HepG2 (cell line): ENCODE measurements at regions not wholly inside any gene's neighbourhood (a gene's known extent, or its start where the extent isn't known, plus 50 kb on each side); places are given as distances from the start of the nearest gene placed in this dataset.

ENCODE experiments used
- ATAC-seq: fragments of 200-7000 bp; cut with Tn5 transposase; 3 replicates; pipeline ENCODE4 v1.9.1; 2020; ENCODE audit warnings: mild to moderate bottlenecking, moderate library complexity
- BruUV-seq: library from RNA; stranded (reverse); fragments of 400-500 nt; replicated peaks from 2 replicates; lab custom pipeline; 2021; lab: Mats Ljungman, UMichigan
- CTCF ChIA-PET: fragments of 300-600 bp; formaldehyde crosslinking; extraction: SDS; loops from one replicate; lab custom pipeline; 2021; ENCODE audit warnings: low total read pairs, inconsistent platforms, low intra/inter-chr PET ratio; lab: Yijun Ruan, JAX
- POLR2A ChIA-PET: fragments of 350-600 bp; sonication (Branson Sonifier 250); formaldehyde crosslinking; loops from one replicate; lab custom pipeline; 2020; ENCODE audit warnings: antibody characterized with exemption, inconsistent platforms; lab: Yijun Ruan, JAX
- DNase-seq: peaks from one replicate; pipeline ENCODE4 v3.0.0-alpha.2; 2015; ENCODE audit warnings: low spot score
- FAIRE-seq: peaks from 3 replicates; lab custom pipeline; 2011; peaks lifted over from hg19 to GRCh38; lab: Jason Lieb, UNC
- H2AFZ ChIP-seq: one replicate; pipeline ENCODE4 v1.6.1; 2011; ENCODE audit warnings: low read length, inconsistent platforms
- H3K27ac ChIP-seq: fragments of 300-600 bp; 3 replicates; pipeline ENCODE4 v1.8.0; 2011; ENCODE audit warnings: mixed run types, mild to moderate bottlenecking, mixed read lengths, low read length, inconsistent platforms; ENCODE audit not compliant: insufficient read depth; ENCODE audit errors: extremely low read length
- H3K27me3 ChIP-seq, 2 experiments: fragments of 200-600 bp in 1 of 2; 2 replicates in 1 of 2; 3 replicates in 1 of 2; pipeline versions ENCODE4 v1.6.0 to v1.8.0; 2011; ENCODE audit warnings: low read length in 2 of 2, mild to moderate bottlenecking in 2 of 2, moderate library complexity in 2 of 2, inconsistent platforms in 1 of 2; ENCODE audit not compliant: insufficient read depth in 2 of 2, control insufficient read depth in 1 of 2
- H3K36me3 ChIP-seq, 2 experiments: fragments of 200-600 bp in 1 of 2; replicated peaks in 1 of 2; 2 replicates in 1 of 2; 3 replicates in 1 of 2; pipeline versions ENCODE4 v1.5.1 to v1.8.0; 2011; ENCODE audit warnings: low read length in 2 of 2, inconsistent platforms in 1 of 2; ENCODE audit not compliant: insufficient read depth in 2 of 2, control insufficient read depth in 1 of 2
- H3K4me1 ChIP-seq: 2 replicates; pipeline ENCODE4 v1.5.1; 2012; ENCODE audit warnings: low read length, inconsistent platforms; ENCODE audit not compliant: insufficient read depth
- H3K4me2 ChIP-seq: 2 replicates; pipeline ENCODE4 v1.6.0; 2011; ENCODE audit warnings: low read depth, low read length, inconsistent platforms
- H3K4me3 ChIP-seq, 3 experiments: fragments of 200-600 bp in 1 of 3; sonication (generic), shearing (Covaris generic) in 1 of 3; replicated peaks in 1 of 3; 2 replicates each; pipeline ENCODE4 v1.5.1; 2011 to 2016; ENCODE audit warnings: low read length in 3 of 3, inconsistent platforms in 2 of 3, low read depth in 2 of 3, mild to moderate bottlenecking in 2 of 3, control low read depth in 1 of 3, mixed read lengths in 1 of 3; ENCODE audit not compliant: insufficient read depth in 1 of 3
- H3K79me2 ChIP-seq: one replicate; pipeline ENCODE4 v1.6.1; 2011; ENCODE audit warnings: low read length, inconsistent platforms; ENCODE audit not compliant: insufficient read depth
- H3K9ac ChIP-seq: 2 replicates; pipeline ENCODE4 v1.6.0; 2011; ENCODE audit warnings: mild to moderate bottlenecking, low read depth, low read length, inconsistent platforms; ENCODE audit not compliant: insufficient read depth
- H3K9me3 ChIP-seq: 2 replicates; pipeline ENCODE4 v1.5.1; 2012; ENCODE audit warnings: mild to moderate bottlenecking, low read length
- H4K20me1 ChIP-seq: 2 replicates; pipeline ENCODE4 v1.6.0; 2011; ENCODE audit warnings: inconsistent platforms, mild to moderate bottlenecking, low read length, moderate library complexity; ENCODE audit not compliant: insufficient read depth
- CREB1 ChIP-seq, 2 experiments: fragments of 450-650 bp in 1 of 2; IDR thresholded peaks; 2 replicates each; pipeline ENCODE4 v1.6.1; 2016 to 2017; ENCODE audit warnings: control low read depth in 1 of 2, mild to moderate bottlenecking in 1 of 2, missing compliant biosample characterization in 1 of 2, missing genetic modification characterization in 1 of 2
- KMT2A ChIP-seq: sonication (generic); formaldehyde crosslinking; IDR thresholded peaks from 2 replicates; pipeline ENCODE4 v1.4.0; 2020; ENCODE audit warnings: missing genetic modification reagents
- NAIF1 ChIP-seq: sonication (generic); formaldehyde crosslinking; IDR thresholded peaks from 2 replicates; pipeline ENCODE4 v1.5.0; 2020; ENCODE audit warnings: mild to moderate bottlenecking, missing genetic modification reagents, borderline replicate concordance
- REPIN1 ChIP-seq: sonication (generic); formaldehyde crosslinking; IDR thresholded peaks from 2 replicates; pipeline ENCODE4 v1.8.0; 2022; ENCODE audit warnings: missing genetic modification reagents, low read depth, mild to moderate bottlenecking, borderline replicate concordance
- ZNF382 ChIP-seq: sonication (generic); formaldehyde crosslinking; IDR thresholded peaks from 2 replicates; pipeline ENCODE4 v1.5.0; 2020; ENCODE audit warnings: missing genetic modification reagents, mild to moderate bottlenecking, borderline replicate concordance
- WGBS: methylation state at CpG from one replicate; pipeline ENCODE4 v1.1.6; 2017; ENCODE audit warnings: low lambda C conversion rate; 5-methylcytosine and 5-hydroxymethylcytosine counted together
- in situ Hi-C: cut with HindIII; loops from 2 replicates; pipeline ENCODE4 v1.10.0; 2017; ENCODE audit warnings: low pct_unique_long_range_greater_than_20kb; ENCODE audit not compliant: extremely low pct_ligation_motif_present
- intact Hi-C: fragments of 100-400 bp; cut with micrococcal nuclease; formaldehyde crosslinking; loops from one replicate; pipeline ENCODE4 v1.10.0; 2022; ENCODE audit not compliant: unreplicated experiment
- TF ChIP-seq, protein P1 (sequence below): sonication (generic); formaldehyde crosslinking; IDR thresholded peaks from 2 replicates; pipeline ENCODE4 v1.5.0; 2020; ENCODE audit warnings: missing genetic modification reagents, mild to moderate bottlenecking, borderline replicate concordance
- TF ChIP-seq, protein P2 (sequence below): sonication (generic); formaldehyde crosslinking; IDR thresholded peaks from 2 replicates; pipeline ENCODE4 v1.5.1; 2020; ENCODE audit warnings: missing genetic modification reagents, mild to moderate bottlenecking, borderline replicate concordance
- TF ChIP-seq, protein P3 (sequence below): sonication (generic); formaldehyde crosslinking; IDR thresholded peaks from 2 replicates; pipeline ENCODE4 v1.5.1; 2020; ENCODE audit warnings: mild to moderate bottlenecking, missing genetic modification reagents, moderate library complexity

DNA sequence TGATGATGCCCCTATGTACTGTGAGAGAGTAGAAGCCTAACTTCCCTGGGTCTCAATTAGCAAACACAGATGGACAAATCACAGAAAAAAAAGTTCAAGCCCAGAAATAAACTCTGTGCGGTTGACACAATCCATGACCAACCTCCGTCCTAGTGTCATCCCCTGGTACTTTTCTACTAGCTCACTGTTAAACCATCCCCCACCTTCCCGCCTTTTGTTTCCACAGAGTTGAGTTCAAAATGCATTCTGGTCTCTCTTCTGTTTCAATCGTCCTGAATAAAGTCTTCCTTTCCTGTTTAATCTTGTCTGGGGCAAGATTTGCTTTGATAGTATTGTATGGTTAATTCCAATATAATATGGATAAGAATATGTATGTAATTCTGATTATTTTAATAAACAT is 199.9 kb downstream of the SLC6A15 start:
- ATAC-seq, result no peak
- intact Hi-C loops, result no loop called here
- TF ChIP-seq, protein P1, sequence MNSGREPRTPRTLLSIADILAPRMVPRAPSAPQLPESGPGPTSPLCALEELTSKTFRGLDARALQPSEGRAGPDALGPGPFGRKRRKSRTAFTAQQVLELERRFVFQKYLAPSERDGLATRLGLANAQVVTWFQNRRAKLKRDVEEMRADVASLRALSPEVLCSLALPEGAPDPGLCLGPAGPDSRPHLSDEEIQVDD, result no peak
- TF ChIP-seq NAIF1 (no peak), CREB1 (IDR thresholded peaks at IDR 0.05) (no peak), CREB1 (CRISPR knock-in tag; IDR thresholded peaks at IDR 0.05) (no peak), REPIN1 (CRISPR knock-in tag) (no peak), KMT2A (CRISPR knock-in tag) (no peak), ZNF382 (CRISPR knock-in tag) (no peak)
- TF ChIP-seq, protein P2, sequence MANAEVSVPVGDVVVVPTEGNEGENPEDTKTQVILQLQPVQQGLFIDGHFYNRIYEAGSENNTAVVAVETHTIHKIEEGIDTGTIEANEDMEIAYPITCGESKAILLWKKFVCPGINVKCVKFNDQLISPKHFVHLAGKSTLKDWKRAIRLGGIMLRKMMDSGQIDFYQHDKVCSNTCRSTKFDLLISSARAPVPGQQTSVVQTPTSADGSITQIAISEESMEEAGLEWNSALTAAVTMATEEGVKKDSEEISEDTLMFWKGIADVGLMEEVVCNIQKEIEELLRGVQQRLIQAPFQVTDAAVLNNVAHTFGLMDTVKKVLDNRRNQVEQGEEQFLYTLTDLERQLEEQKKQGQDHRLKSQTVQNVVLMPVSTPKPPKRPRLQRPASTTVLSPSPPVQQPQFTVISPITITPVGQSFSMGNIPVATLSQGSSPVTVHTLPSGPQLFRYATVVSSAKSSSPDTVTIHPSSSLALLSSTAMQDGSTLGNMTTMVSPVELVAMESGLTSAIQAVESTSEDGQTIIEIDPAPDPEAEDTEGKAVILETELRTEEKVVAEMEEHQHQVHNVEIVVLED (CRISPR knock-in tag), result no peak
- TF ChIP-seq, protein P3, sequence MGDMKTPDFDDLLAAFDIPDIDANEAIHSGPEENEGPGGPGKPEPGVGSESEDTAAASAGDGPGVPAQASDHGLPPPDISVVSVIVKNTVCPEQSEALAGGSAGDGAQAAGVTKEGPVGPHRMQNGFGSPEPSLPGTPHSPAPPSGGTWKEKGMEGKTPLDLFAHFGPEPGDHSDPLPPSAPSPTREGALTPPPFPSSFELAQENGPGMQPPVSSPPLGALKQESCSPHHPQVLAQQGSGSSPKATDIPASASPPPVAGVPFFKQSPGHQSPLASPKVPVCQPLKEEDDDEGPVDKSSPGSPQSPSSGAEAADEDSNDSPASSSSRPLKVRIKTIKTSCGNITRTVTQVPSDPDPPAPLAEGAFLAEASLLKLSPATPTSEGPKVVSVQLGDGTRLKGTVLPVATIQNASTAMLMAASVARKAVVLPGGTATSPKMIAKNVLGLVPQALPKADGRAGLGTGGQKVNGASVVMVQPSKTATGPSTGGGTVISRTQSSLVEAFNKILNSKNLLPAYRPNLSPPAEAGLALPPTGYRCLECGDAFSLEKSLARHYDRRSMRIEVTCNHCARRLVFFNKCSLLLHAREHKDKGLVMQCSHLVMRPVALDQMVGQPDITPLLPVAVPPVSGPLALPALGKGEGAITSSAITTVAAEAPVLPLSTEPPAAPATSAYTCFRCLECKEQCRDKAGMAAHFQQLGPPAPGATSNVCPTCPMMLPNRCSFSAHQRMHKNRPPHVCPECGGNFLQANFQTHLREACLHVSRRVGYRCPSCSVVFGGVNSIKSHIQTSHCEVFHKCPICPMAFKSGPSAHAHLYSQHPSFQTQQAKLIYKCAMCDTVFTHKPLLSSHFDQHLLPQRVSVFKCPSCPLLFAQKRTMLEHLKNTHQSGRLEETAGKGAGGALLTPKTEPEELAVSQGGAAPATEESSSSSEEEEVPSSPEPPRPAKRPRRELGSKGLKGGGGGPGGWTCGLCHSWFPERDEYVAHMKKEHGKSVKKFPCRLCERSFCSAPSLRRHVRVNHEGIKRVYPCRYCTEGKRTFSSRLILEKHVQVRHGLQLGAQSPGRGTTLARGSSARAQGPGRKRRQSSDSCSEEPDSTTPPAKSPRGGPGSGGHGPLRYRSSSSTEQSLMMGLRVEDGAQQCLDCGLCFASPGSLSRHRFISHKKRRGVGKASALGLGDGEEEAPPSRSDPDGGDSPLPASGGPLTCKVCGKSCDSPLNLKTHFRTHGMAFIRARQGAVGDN (CRISPR knock-in tag), result no peak
- Histone ChIP-seq H3K4me3 (no peak overlapping the region), H3K79me2 (no peaks in the 10 kb centered on the region), H3K9ac (no peak overlapping the region), H3K27ac (no peak overlapping the region), H3K27me3 (no peaks in the 10 kb centered on the region), H3K4me2 (no peak overlapping the region), H3K4me1 (no peaks in the 10 kb centered on the region), H2AFZ (no peak overlapping the region), H3K36me3 (no peaks in the 10 kb centered on the region), H3K9me3 (no peaks in the 10 kb centered on the region), H4K20me1 (no peaks in the 10 kb centered on the region)
- FAIRE-seq, result no peak
- ChIA-PET CTCF (no interaction called here), POLR2A (no interaction called here)
- no peak for DNase-seq
- BruUV-seq, result no TSS peak
- in situ Hi-C loops, result no loop called here
- WGBS, result 21% methylated on average over 4 of the region's 4 CpGs
